ENCODE measurements at regions not wholly inside any gene's neighbourhood (a gene's known extent, or its start where the extent isn't known, plus 50 kb on each side); places are given as distances from the start of the nearest gene placed in this dataset.

DNA sequence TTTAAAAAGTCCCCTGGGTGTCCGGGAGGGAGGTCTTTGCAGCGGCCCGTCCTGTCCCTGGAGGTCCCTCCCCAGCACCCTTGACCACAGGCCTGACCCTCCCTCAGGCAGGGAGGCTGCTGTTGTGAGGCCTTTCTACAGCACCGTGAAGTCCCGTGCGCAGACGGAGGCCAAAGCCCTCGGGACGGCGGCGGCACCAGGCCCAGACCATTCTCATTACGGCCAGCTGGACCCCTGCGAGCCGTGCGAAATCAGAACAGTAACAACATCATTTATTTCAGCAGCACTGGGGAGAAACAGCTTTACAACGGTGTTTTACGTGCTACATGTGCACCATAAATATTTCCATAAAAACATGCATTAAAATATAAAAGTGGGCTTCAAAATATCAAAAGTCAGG, 101.4 kb upstream of the ACTRT2 start:
- DNase-seq = no peak

DNA sequence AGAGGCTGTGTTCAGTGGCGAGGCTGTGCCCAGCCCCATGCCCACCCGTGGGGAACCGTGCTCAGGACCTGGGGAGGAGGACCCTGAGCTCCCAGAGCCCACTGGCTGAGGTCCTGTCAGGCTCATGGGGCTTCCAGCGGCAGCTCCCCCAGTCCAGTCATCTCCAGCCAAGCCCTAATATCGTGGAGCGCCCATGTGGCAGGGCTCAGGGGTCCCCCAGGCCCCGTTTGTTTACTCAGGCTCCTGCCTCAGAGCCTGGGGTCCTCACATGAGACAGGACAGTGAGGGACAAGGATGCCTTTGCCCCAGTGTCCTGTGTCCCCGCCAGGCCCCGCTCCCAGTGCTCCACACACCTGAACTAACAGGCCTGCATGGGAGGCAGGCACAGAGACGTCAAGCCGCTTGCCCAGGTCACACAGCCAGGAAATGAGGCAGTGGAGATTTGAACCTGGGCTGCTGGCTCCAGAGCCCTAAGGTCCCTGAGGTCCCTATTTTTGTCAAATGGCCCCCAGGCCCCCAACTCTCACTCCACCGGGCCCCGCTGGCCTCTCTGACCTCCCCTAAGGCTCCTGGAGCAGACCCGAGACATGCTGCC, 100.7 kb upstream of the ACTRT2 start:
- no peak for DNase-seq

DNA sequence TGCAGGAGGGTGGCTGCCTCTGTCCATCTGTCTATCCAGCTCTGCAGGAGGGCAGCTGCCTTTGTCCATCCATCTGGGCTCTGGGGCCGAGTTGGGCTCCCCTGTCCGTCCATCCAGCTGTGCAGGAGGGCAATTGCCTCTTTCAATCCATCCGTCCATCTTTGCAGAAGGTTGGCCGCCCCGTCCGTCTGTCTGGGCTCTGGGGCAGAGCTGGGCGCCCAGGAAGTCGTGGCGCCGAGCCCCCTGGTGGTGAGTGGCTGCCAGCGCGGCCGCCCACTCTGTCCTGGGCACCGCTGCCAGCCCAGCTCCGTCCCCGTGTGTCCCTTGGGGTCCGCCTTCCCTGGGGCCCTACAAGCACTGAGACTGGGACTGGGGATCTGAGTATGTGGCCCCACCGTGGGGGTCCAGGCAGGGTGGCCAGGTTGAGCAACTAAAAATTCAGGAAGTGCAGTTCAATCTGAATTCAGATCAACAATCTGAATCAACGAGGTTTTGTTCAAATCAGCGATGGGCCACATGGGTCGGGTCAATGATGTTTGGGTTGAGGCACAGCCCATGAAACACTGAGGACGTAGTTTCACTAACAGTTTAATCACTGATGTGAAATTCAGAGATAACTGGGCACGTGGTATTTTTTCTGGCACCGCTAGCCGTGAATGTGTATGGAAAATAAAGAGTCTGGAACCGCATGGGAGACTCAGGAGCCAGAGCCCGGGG, 99.1 kb upstream of the ACTRT2 start:
- DNase-seq = peak; percentile 47

DNA sequence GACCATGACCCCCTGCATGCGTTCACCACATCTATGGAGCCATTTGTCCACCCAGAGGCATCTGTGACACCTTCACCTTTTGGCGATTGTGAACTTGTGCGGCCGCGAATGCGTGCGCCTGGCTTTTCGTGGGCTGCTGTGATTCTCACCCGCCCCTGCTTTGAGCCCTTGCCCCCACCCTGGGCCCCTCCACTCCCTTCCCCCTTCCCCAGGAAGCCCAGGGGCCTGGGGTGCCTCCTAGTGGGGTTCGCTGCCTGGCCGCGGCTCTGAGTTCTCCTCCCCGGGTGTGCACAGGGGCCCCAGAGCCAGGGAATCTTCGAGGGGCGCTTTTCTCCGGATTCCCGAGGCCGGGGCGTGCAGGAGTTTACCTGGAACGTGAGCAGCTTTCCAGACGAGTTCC, 97.9 kb upstream of the ACTRT2 start:
- DNase-seq = no peak

DNA sequence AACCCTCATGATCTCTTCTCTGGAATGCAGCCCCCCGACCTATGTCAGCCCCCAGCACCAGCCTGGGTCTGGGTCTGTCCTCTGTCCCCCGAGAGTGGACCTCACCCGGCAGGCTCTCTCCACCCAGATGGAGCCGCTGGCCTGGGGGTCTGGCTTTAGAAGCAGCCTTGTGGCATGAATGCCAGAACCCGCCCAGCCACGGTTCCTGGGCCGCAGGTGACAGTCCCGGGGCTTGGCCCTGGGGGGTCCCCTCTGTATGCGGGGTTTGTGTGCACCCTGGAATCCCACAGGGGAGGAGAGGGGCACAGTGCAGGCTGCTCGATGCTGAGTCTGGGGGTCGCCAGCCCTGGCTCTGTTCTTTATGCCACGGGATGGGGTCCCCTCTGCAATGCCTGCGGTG, 96.0 kb upstream of the ACTRT2 start:
- DNase-seq = no peak

GRCh38 chr1:2925918-2926317, 95.3 kb upstream of the ACTRT2 start:
- DNase-seq = no peak

- no peak for DNase-seq
Observed at GRCh38 chr1:2926447-2927055, 94.7 kb upstream of the ACTRT2 start.

DNA sequence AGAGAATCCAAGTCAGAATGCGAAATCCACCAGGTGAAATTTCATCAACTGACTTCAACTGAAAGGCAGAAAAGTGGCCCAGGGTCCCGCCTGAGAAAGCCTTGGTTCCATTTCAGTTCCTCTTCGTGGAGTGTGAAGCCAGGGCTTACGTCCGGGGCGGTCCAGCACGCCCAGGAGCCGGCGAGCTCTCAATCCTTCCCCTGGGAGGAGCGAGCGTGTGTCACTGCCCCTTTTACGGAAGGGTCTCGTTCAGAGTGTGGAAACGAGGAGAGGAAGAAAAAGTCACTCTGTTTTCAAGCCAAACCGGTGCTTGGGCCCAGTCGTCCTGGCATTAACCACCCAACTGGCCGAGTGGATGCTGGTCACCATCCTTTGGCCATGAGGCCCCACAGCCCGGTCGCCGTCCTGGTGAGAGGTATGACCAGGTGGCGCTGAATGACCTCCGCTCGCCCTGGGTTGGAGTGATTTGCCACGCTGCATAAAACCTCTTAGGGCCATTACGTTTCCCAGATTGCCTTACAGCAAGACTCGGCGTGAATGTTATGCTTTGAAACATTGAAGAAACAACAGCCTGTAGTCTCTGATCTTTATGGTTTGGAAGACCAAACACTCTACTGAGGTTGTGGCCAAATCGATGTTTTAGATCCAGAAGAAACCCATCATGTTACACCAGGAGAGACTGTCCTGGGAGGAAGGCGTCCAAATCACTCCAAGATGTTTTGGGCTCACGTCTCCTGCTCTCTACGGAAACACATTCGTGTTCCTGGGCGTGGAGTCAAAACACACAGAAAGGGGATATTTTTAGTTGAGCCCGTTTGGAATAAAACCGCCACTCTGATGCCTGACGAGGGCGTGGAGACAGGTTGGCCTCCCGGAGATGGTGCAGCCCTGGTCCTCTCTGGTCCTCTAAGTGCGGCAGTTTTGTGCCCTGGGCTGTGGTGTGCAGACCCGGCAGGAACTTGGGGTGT, 93.6 kb upstream of the ACTRT2 start:
- DNase-seq = no peak

- no peak for DNase-seq
Observed at GRCh38 chr1:2928366-2929325, 92.6 kb upstream of the ACTRT2 start.

DNA sequence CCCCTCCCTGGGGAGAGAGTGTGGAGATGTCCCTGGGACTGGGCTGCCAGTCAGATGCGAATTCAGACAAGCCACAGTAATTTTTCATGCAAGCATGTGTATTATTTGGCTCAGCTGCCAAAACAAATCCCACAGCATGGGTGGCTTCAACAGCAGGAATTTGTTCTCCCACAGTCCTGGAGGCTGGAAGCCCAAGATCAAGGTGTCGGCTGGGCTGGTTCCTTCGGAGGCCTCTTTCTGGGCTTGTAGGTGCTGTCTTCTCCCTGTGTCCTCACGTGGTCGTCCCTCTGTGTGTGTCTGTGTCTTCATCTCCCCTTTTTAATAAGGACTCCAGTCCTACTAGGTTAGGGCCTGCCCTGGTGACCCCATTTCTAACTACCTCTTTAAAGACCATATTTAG, 91.9 kb upstream of the ACTRT2 start:
- no peak for DNase-seq

GRCh38 chr1:2930016-2930815, 91.1 kb upstream of the ACTRT2 start:
- no peak for DNase-seq

GRCh38 chr1:2930913-2931723, 90.1 kb upstream of the ACTRT2 start:
- DNase-seq = no peak

DNA sequence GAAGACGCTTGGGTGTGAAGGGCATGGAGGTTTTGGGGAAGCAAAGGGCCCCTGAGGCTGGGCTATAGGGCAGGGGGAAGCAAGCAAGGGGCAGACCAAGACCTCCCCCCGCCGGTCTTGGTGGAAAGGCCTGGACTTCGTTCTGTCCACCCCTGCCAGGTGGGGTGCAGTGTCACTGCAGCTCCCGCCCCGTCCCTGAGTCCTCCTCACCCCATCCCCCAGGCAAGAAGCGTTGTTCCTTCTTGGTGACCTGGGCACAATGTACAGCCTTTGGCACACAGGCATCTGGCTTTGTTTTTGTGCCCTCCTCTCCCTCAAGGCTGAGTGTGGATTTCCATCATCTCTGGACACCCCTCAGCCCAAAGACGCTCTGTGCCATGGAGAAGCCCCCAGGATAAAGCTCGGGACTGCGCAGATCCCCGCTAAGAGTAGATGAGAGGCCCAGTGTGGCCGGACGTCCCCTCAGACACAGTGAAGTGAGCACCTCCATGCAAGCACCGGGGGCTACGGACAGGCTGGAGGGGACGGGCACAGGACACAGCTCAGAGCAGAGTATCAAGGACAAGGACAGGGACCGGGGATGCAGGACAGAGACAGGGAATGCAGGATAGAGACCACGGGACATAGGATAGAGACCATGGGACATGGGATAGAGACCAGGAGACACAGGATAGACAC, 89.4 kb upstream of the ACTRT2 start:
- DNase-seq = no peak

DNA sequence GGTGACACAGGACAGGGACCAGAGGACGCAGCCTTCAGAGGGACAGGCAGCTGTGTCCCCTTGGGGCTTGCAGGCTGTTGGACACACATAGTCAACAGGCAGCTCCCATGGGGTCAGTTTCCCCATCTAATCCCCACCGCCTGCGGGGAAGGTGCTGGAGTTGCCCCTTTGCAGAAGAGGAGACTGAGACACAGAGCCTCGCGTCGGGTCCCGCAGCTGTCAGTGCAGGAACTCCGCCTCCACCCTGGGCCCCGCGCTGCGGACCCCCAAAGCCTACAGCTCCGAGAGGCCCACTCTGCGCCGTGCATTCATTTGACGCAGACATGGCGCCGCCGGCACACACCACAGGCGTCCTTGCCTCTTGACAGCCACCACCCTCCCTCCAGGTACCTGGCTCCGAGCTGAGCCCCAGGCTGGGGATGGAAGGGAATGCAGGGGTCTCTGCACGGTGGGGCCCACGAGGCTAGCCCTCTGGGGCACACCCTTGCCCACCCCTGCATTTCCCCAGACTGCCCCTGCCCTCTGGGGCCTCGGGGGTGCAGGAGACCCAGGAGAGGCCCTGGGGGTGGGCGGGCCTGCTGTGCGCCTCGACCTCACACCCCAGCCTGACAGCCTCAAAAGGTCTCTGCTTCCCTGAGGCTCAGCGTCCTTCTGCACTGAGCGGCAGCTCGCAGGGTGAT, 88.5 kb upstream of the ACTRT2 start:
- no peak for DNase-seq

- no peak for DNase-seq
Observed at GRCh38 chr1:2933431-2934155, 87.7 kb upstream of the ACTRT2 start.

GRCh38 chr1:2934156-2934540, 87.1 kb upstream of the ACTRT2 start:
- DNase-seq = no peak

DNA sequence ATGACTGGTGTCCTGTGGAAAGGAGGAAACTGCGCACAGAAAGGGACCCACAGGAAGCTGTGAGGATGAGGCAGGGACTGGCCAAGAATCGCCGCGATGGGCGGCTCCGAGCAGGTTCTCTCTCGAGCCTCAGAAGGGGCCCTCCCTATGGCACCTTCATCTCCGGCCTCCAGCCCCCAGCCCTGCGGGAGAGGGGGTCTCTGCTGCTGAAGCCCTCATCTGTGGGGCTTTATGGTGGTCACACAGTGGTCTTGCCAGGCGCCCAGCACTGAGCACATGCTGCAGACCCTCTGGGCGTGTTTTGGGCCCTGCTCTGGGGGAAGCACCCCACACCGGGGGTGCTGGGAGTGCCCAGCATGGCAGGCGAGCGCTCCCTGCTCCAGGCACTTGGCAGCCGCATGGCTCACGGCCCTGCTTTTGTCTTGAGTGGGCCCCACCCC, 86.6 kb upstream of the ACTRT2 start:
- DNase-seq = no peak

DNA sequence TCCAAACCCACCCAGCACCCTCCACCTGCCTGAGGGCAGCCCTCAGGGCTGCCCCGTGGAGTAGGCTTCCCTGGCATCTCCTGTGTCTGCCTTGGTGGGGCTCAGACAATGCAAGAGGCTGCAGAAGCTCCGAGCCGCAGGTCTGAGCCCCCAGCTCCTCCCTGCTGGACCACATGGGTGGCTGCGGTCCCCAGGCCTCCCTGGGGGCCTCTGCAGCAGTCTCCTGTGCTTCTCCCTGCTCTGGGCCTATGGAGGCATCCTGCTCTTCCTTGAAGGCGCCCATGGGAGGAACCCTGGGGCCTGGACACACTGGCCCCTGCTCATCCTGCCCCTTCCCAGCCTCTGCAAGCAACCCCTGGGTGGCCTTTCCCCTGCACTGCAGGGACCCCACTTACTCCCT, 86.1 kb upstream of the ACTRT2 start:
- DNase-seq = no peak
